ENCODE measurements at regions not wholly inside any gene's neighbourhood (a gene's known extent, or its start where the extent isn't known, plus 50 kb on each side); places are given as distances from the start of the nearest gene placed in this dataset.

GRCh38 chr11:122036018-122036417, 80.0 kb downstream of the BLID start:
- TF ChIP-seq CTCF (IDR thresholded peaks at IDR 0.05) (no peak), EZH2 (IDR thresholded peaks at IDR 0.05) (no peak), EZH2phosphoT487 (IDR thresholded peaks at IDR 0.05) (no peak)
